AG04449 (cell line): ENCODE measurements at regions not wholly inside any gene's neighbourhood (a gene's known extent, or its start where the extent isn't known, plus 50 kb on each side); places are given as distances from the start of the nearest gene placed in this dataset.

ENCODE experiments used
- CTCF ChIA-PET: fragments of 350-600 bp; formaldehyde crosslinking; extraction: SDS; loops from one replicate; lab custom pipeline; 2021; ENCODE audit warnings: antibody characterized with exemption; lab: Yijun Ruan, JAX
- POLR2A ChIA-PET: fragments of 400-600, 350-600 bp; formaldehyde crosslinking; extraction: SDS; loops from one replicate; lab custom pipeline; 2020; ENCODE audit warnings: antibody characterized with exemption, inconsistent platforms; lab: Yijun Ruan, JAX
- DNase-seq: peaks from one replicate; pipeline ENCODE4 v3.0.0-alpha.2; 2010; ENCODE audit warnings: low read depth, low spot score
- H3K4me3 ChIP-seq: 2 replicates; pipeline ENCODE4 v1.5.1; 2011; ENCODE audit warnings: low read depth, mild to moderate bottlenecking, control low read depth, low read length
- TF ChIP-seq, protein P1 (sequence below): IDR thresholded peaks from one replicate; pipeline ENCODE4 v1.5.1; 2011; ENCODE audit warnings: mild to moderate bottlenecking, moderate library complexity, low read length, control low read depth, inconsistent platforms; ENCODE audit not compliant: insufficient read depth; ENCODE audit errors: missing control alignments

DNA sequence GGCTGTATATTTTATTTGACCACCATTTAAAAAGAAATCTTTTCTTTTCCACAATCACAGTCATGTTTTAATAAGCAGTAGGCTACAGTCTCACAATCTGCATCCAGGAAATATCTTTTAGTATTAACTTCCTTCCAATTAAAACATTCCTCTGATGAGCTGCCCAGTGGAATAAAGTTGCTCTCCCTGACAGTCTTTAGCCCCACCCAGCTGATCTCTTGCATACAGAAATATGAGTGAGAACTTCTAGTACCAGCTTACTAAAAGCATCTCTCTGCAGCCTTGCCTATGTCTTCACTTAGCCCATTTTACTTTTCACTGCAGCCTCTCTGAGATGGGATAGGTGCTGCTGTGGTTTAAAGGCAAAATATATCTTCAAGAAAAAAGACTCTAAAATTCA lies 143.4 kb upstream of the ANO3 start:
- POLR2A ChIA-PET: no interaction called here
- TF ChIP-seq, protein P1, sequence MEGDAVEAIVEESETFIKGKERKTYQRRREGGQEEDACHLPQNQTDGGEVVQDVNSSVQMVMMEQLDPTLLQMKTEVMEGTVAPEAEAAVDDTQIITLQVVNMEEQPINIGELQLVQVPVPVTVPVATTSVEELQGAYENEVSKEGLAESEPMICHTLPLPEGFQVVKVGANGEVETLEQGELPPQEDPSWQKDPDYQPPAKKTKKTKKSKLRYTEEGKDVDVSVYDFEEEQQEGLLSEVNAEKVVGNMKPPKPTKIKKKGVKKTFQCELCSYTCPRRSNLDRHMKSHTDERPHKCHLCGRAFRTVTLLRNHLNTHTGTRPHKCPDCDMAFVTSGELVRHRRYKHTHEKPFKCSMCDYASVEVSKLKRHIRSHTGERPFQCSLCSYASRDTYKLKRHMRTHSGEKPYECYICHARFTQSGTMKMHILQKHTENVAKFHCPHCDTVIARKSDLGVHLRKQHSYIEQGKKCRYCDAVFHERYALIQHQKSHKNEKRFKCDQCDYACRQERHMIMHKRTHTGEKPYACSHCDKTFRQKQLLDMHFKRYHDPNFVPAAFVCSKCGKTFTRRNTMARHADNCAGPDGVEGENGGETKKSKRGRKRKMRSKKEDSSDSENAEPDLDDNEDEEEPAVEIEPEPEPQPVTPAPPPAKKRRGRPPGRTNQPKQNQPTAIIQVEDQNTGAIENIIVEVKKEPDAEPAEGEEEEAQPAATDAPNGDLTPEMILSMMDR: no peak
- H3K4me3 ChIP-seq: no peak overlapping the region; the same call in 1 of the 2 replicates
- CTCF ChIA-PET: interaction anchor here (1.6 to 2.7 kb wide), 2 partner anchors 30 to 206 kb away, joined by 3 to 8 read pairs; no protein-coding TSS in a partner anchor
- no peak for DNase-seq

DNA sequence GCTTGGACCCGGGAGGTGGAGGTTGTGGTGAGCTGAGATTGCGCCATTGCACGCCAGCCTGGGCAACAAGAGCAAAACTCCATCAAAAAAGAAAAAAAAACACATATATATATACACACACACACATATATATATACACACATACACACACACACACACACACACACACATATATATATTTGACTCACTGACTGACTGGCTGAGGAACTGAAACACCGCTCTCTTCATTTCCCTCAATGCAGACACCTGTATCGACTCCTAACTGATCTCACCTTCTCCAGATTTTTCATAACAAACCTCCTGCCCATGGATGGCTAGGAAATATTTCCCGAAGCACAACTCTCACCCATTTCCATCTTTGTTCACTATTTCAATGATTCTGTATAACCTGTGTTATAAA lies 140.7 kb upstream of the ANO3 start:
- TF ChIP-seq, protein P1: no peak
- no peak for DNase-seq
- ChIA-PET POLR2A (no interaction called here), CTCF (no interaction called here)
- no peak overlapping the region for H3K4me3 ChIP-seq

DNA sequence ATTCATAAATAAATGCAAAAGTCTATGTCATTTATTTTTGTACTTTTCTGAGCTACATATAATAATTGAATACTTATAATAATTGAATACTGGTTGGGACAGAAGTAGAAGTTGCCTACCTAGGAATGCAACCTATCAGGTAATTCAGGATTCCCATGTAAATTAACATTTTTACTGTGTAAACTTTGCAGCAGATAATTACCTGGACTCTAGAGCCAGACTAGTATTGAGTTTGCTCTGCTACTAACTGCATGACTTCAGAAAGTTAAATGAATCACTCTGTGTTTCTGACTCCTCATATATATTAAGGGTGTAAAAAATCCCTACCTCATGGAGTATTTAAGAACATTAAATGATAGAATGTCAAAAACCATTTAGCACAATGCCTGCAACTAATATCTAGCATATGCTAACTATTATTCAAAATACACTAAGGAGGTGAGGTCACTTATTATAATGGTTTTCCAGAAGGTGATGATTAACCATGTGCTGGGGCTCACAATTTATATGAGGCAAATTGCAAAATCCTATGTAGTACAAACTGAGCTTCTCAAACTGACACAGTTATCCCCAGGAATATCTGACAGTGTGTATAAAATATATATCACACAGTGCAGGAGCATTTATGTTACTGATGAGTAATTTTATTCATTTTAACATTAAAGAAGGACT lies 138.1 kb upstream of the ANO3 start:
- CTCF ChIA-PET: no interaction called here
- no peak overlapping the region for H3K4me3 ChIP-seq
- TF ChIP-seq, protein P1: no peak
- POLR2A ChIA-PET: no interaction called here
- no peak for DNase-seq

DNA sequence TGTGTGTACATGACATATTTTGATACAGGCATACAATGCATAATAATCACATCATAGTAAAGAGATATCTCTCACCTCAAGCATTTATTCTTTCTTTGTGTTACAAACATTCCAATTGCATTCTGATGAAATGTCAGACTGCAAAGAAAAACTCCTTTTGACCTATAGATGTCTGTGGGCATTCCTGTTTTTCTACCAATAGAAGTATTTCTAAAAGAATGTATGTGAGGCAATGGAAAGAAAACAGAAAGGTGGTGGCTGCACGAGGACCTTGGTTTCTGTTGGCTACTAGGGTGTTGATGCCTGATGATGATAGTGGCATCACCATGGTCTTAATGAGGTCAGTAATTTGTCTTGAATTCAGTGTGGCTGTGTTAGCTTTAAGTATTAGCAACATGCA lies 137.0 kb upstream of the ANO3 start:
- ChIA-PET POLR2A (no interaction called here), CTCF (no interaction called here)
- H3K4me3 ChIP-seq: no peak overlapping the region
- TF ChIP-seq, protein P1: no peak
- DNase-seq: no peak

DNA sequence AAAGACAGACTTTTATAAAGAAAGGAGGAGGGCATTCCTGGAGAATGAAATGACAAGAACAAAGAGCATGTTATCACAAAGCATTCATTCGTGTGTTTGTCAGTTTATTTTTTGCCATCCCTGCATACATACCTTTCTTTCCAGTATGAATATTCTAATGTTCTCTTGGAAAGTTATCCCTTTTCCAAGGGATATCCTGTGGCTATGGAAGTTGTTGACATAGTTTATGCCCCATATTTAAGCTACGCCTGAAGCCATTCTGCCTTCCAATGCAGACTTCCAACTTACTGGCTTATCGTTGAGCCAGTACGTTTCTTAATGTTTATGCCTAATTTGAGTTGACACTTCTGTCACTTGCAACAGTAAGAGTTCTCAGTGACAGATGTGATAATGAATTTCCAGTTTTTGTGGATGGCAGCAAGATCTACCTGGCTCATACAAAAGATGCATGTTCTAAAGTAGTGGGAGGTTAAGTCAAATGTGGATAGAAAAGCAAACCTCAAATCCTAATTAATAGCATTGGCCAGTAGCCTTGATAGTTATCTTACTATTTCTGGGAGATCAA lies 133.3 kb upstream of the ANO3 start:
- TF ChIP-seq, protein P1: no peak
- H3K4me3 ChIP-seq: no peak overlapping the region
- CTCF ChIA-PET: no interaction called here

DNA sequence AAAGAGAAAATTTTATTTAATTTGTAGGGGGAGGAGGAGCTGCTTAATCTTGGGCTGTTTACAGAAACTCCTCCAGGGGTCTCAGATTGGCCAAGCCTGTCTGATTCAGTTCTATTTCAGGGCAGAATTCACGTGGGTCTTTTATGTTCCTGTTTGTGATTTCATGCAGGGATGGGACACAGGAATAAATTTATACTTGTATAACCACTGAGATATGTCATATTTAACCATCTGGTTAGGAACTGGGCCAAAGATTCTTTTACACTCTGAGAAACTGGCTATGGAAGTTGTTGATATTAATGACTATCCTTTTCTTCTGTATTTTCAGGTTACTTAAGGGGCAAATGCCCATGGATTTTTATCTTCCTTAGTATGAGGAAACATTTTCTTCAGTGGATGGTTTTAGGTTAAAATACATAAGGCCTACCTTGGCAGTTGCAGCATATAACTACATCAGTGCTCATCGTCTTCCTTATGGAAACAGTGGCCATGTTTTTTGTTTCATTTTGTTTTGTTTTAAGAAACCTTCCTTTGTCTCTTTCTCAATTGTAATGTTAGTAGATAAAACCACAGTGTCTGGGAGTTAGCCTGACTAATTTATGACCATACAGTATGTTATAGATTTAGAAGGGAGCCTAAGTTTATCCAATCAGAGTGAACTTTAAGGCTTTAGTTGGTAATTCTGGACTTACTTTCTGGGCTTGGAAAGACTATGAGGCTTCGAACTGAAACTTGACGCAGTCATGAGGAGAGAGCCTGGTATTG lies 132.4 kb upstream of the ANO3 start:
- CTCF ChIA-PET: interaction anchor here (1.4 to 1.5 kb wide), 2 partner anchors 28 to 217 kb away, joined by 3 to 4 read pairs; no protein-coding TSS in a partner anchor

More for the DNA sequence above, 133.3 kb upstream of the ANO3 start:
- no peak for DNase-seq
- POLR2A ChIA-PET: no interaction called here

More for the DNA sequence above, 132.4 kb upstream of the ANO3 start:
- DNase-seq: no peak
- POLR2A ChIA-PET: no interaction called here
- TF ChIP-seq, protein P1: no peak
- no peak overlapping the region for H3K4me3 ChIP-seq
